SW480 (cell line): ENCODE measurements at regions not wholly inside any gene's neighbourhood (a gene's known extent, or its start where the extent isn't known, plus 50 kb on each side); places are given as distances from the start of the nearest gene placed in this dataset.

Source experiments
- DNase-seq: peaks from one replicate; pipeline ENCODE4 v3.0.0-alpha.2; 2016; ENCODE audit warnings: low spot score

- no peak for DNase-seq
Measured at GRCh38 chr10:130824230-130825014, 487.1 kb downstream of the TCERG1L start.

- DNase-seq = no peak
Measured at GRCh38 chr10:130833596-130833995, 477.9 kb downstream of the TCERG1L start.

GRCh38 chr10:130834170-130834569 lies 477.4 kb downstream of the TCERG1L start:
- no peak for DNase-seq

GRCh38 chr10:130834573-130834972 lies 476.9 kb downstream of the TCERG1L start:
- DNase-seq = no peak

- DNase-seq = no peak
Measured at GRCh38 chr10:130835068-130835467, 476.5 kb downstream of the TCERG1L start.

- DNase-seq = no peak
Measured at GRCh38 chr10:130836344-130836743, 475.2 kb downstream of the TCERG1L start.

GRCh38 chr10:130843051-130843653 lies 468.4 kb downstream of the TCERG1L start:
- no peak for DNase-seq

GRCh38 chr10:130844310-130844709 lies 467.2 kb downstream of the TCERG1L start:
- no peak for DNase-seq

GRCh38 chr10:130847170-130847569 lies 464.4 kb downstream of the TCERG1L start:
- DNase-seq = no peak

GRCh38 chr10:130848855-130849254 lies 462.7 kb downstream of the TCERG1L start:
- no peak for DNase-seq

- no peak for DNase-seq
Measured at GRCh38 chr10:130854151-130854550, 457.4 kb downstream of the TCERG1L start.

GRCh38 chr10:130857631-130858295 lies 453.8 kb downstream of the TCERG1L start:
- no peak for DNase-seq

- no peak for DNase-seq
Measured at GRCh38 chr10:130858626-130859025, 452.9 kb downstream of the TCERG1L start.

- DNase-seq = no peak
Measured at GRCh38 chr10:130859427-130859826, 452.1 kb downstream of the TCERG1L start.

GRCh38 chr10:130862122-130862521 lies 449.4 kb downstream of the TCERG1L start:
- DNase-seq = no peak

GRCh38 chr10:130862626-130863025 lies 448.9 kb downstream of the TCERG1L start:
- DNase-seq = no peak

GRCh38 chr10:130863044-130863443 lies 448.5 kb downstream of the TCERG1L start:
- no peak for DNase-seq

GRCh38 chr10:130864961-130865818 lies 446.3 kb downstream of the TCERG1L start:
- no peak for DNase-seq

- DNase-seq = no peak
Measured at GRCh38 chr10:130866857-130867256, 444.7 kb downstream of the TCERG1L start.

- no peak for DNase-seq
Measured at GRCh38 chr10:130867446-130868194, 443.9 kb downstream of the TCERG1L start.

- no peak for DNase-seq
Measured at GRCh38 chr10:130869179-130869841, 442.2 kb downstream of the TCERG1L start.
